ENCODE measurements at regions not wholly inside any gene's neighbourhood (a gene's known extent, or its start where the extent isn't known, plus 50 kb on each side); places are given as distances from the start of the nearest gene placed in this dataset.

DNA sequence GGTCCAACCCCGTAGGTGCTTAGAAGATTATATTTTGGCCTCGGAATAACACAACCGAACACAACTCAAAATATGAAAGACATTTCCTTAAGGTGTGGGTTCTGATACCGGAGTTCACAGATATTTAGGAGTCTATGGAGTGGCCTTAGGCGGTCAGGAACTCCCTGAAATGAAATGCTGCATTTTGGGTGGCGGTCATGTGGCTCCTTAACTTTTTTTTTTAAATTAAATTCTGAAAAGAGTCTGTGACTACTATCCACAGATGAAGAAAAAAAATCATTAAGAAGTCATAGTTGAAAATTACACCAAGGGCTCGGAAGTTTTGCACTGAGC is 290.9 kb upstream of the NFE2L3 start:
- Histone ChIP-seq H3K9ac (ENCODE audit: low read length in 3 of 3) (no peak overlapping the region), H3K9me3 (ENCODE audit: control insufficient read depth in 2 of 3, insufficient read depth in 1 of 3, low read length in 3 of 3) (no peaks in the 10 kb centered on the region), H3K36me3 (ENCODE audit: control insufficient read depth in 2 of 3, insufficient read depth in 3 of 3, low read length in 3 of 3) (no peaks in the 10 kb centered on the region), H3K27ac (ENCODE audit: low read depth in 2 of 2, low read length in 2 of 2) (no peak overlapping the region), H3K4me3 (ENCODE audit: low read length in 3 of 3) (no peak overlapping the region), H3K4me1 (ENCODE audit: control insufficient read depth in 2 of 3, insufficient read depth in 2 of 3, low read depth in 1 of 3, low read length in 3 of 3) (peaks cover 0 to 9% (median 1%) of the 10 kb centered on the region in 3 donors), H3K27me3 (ENCODE audit: control insufficient read depth, insufficient read depth, low read length) (peaks cover 56% of the 10 kb centered on the region)
- TF ChIP-seq, protein P1, sequence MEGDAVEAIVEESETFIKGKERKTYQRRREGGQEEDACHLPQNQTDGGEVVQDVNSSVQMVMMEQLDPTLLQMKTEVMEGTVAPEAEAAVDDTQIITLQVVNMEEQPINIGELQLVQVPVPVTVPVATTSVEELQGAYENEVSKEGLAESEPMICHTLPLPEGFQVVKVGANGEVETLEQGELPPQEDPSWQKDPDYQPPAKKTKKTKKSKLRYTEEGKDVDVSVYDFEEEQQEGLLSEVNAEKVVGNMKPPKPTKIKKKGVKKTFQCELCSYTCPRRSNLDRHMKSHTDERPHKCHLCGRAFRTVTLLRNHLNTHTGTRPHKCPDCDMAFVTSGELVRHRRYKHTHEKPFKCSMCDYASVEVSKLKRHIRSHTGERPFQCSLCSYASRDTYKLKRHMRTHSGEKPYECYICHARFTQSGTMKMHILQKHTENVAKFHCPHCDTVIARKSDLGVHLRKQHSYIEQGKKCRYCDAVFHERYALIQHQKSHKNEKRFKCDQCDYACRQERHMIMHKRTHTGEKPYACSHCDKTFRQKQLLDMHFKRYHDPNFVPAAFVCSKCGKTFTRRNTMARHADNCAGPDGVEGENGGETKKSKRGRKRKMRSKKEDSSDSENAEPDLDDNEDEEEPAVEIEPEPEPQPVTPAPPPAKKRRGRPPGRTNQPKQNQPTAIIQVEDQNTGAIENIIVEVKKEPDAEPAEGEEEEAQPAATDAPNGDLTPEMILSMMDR (IDR thresholded peaks at IDR 0.05; ENCODE audit: borderline replicate concordance, extremely low read depth, insufficient read depth) = no peak
- DNase-seq (peak in 1 of 5 donors; percentile 27), FAIRE-seq (no peak)
- intact Hi-C loops (cut with DNase I) = no loop called here

DNA sequence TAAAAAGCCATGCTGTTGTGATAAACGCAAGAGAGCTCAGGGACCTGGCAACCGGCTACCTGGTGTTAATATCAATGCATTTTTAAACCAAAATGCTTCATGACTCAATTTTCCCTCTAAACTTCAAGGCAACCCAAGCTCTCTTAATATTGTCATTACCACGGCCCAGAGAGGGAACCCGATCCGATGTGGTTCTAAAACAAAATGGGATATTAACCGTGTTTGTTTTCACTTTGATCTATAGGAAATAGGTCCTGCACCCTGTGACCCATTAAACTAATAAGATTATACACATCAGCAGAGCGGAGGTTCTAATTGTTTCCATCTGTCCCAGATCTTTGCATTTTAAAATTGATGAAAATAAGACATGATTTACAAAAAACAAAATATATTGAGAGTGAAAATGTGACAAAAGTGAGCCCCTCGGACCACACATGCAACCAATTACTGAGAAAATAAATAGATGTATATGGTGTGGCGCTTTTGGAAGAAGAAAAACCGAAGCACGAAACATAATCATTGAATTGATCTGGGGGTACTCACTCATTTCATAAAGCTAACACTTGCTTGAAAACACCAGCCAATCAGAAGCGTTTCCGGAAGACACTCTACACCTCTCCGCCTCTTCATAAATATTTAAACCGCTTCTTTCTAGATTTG is 290.3 kb upstream of the NFE2L3 start:
- DNase-seq = peak in 2 of 5 donors; percentile 50 to 52
- peaks cover 0 to 9% (median 0%) of the 10 kb centered on the region in 3 donors for H3K4me1 ChIP-seq (ENCODE audit: control insufficient read depth in 2 of 3, insufficient read depth in 2 of 3, low read depth in 1 of 3, low read length in 3 of 3)
- no peaks in the 10 kb centered on the region for H3K9me3 ChIP-seq (ENCODE audit: control insufficient read depth in 2 of 3, insufficient read depth in 1 of 3, low read length in 3 of 3)
- no peaks in the 10 kb centered on the region for H3K36me3 ChIP-seq (ENCODE audit: control insufficient read depth in 2 of 3, insufficient read depth in 3 of 3, low read length in 3 of 3)
- peak overlapping the region in 1 of 3 donors; percentile 4 for H3K4me3 ChIP-seq (ENCODE audit: low read length in 3 of 3)
- intact Hi-C loops (cut with DNase I) = no loop called here
- H3K27me3 ChIP-seq (ENCODE audit: control insufficient read depth, insufficient read depth, low read length) = peaks cover 62% of the 10 kb centered on the region
- TF ChIP-seq, protein P1 (IDR thresholded peaks at IDR 0.05; ENCODE audit: borderline replicate concordance, extremely low read depth, insufficient read depth) = no peak
- no peak overlapping the region for H3K27ac ChIP-seq (ENCODE audit: low read depth in 2 of 2, low read length in 2 of 2)
- FAIRE-seq = no peak
- H3K9ac ChIP-seq (ENCODE audit: low read length in 3 of 3) = no peak overlapping the region

DNA sequence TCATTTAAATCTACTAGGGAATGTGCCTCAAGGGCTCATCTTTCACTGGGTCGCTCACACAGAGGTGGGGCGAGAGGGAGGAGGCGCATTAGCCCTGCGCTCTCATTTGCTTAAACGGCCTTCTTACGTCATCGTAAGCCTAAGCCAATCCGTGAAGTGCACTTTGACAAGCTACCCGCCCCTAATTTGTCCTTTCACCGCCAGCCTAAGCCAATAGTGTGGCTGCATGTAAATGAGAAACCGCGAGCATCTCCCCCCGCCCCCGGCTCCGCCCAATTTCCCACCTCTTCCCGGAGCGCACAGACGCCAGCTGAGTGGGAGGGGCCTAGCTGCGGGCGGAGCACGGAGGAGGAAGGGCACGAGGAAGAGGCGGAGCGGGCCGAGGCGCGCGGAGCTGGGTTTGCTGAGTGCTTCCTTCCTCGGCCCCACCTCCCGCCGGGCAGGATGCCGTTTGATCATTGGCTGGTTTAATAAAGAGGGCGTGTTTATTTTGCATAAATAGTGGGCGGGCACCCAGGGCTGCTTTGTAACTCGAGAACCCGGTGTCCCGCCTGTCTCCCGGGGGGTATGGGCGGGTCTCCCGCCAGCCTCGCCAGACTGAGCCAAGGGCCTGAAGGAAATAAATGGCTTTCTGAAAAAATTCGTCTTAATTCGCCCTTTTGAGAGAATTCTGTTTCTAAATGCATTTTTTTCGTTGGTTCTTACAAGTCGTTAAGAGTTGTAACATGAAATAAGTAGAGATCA is 289.6 kb upstream of the NFE2L3 start:
- peak; percentile 100 for DNase-seq
- Histone ChIP-seq H3K9ac (ENCODE audit: low read length in 3 of 3) (no peak overlapping the region), H3K36me3 (ENCODE audit: control insufficient read depth in 2 of 3, insufficient read depth in 3 of 3, low read length in 3 of 3) (no peaks in the 10 kb centered on the region), H3K27me3 (ENCODE audit: control insufficient read depth, insufficient read depth, low read length) (peaks cover 69% of the 10 kb centered on the region), H3K9me3 (ENCODE audit: control insufficient read depth in 2 of 3, insufficient read depth in 1 of 3, low read length in 3 of 3) (no peaks in the 10 kb centered on the region), H3K4me1 (ENCODE audit: control insufficient read depth in 2 of 3, insufficient read depth in 2 of 3, low read depth in 1 of 3, low read length in 3 of 3) (peaks cover 0 to 9% (median 0%) of the 10 kb centered on the region in 3 donors), H3K27ac (ENCODE audit: low read depth in 2 of 2, low read length in 2 of 2) (no peak overlapping the region), H3K4me3 (ENCODE audit: low read length in 3 of 3) (peak overlapping the region in 1 of 3 donors; percentile 4)
- TF ChIP-seq, protein P1 (IDR thresholded peaks at IDR 0.05; ENCODE audit: borderline replicate concordance, extremely low read depth, insufficient read depth) = no peak
- intact Hi-C loops (cut with DNase I) = no loop called here
- peak; percentile 72 for FAIRE-seq

All from kidney (tissue), 13 donors.